Prostate gland (tissue), 2 donors: ENCODE measurements at regions not wholly inside any gene's neighbourhood (a gene's known extent, or its start where the extent isn't known, plus 50 kb on each side); places are given as distances from the start of the nearest gene placed in this dataset.

Experiments
- DNase-seq: peaks from one replicate; pipeline ENCODE4 v3.0.0-alpha.2; 2019; ENCODE audit warnings: low spot score
- H3K27ac ChIP-seq, 2 donors: fragments of 200-600 bp; sonication (generic); 2 replicates each; pipeline ENCODE4 v1.5.1; 2017 to 2019
- H3K27me3 ChIP-seq: fragments of 200-600 bp; sonication (generic); replicated peaks from 2 replicates; pipeline ENCODE4 v1.5.1; 2019; ENCODE audit not compliant: insufficient read depth
- H3K36me3 ChIP-seq, 2 donors: fragments of 200-600 bp; sonication (generic); 1 replicate in 1 of 2; 2 replicates in 1 of 2; pipeline versions ENCODE4 v1.5.1 to v1.8.1; 2017 to 2019
- H3K4me1 ChIP-seq: fragments of 200-600 bp; sonication (generic); replicated peaks from 2 replicates; pipeline ENCODE4 v1.5.1; 2019
- H3K4me3 ChIP-seq, 2 donors: fragments of 200-600 bp; sonication (generic); 2 replicates each; pipeline ENCODE4 v1.5.1; 2017 to 2019
- H3K9me3 ChIP-seq: fragments of 200-600 bp; sonication (generic); 2 replicates; pipeline ENCODE4 v1.5.1; 2017
- CTCF ChIP-seq, 4 experiments: fragments of 200-600 bp in 2 of 4; fragments of 450-650 bp in 2 of 4; sonication (generic) in 2 of 4; IDR thresholded peaks; 1 replicate in 3 of 4; 2 replicates in 1 of 4; pipeline ENCODE4 v1.5.1; 2016 to 2019; ENCODE audit warnings: antibody characterized with exemption in 4 of 4, mild to moderate bottlenecking in 2 of 4, moderate library complexity in 2 of 4
- POLR2A ChIP-seq: fragments of 450-650 bp; IDR thresholded peaks from one replicate; pipeline ENCODE4 v1.6.1; 2016; ENCODE audit warnings: antibody characterized with exemption, mild to moderate bottlenecking
- POLR2AphosphoS5 ChIP-seq: sonication (generic); formaldehyde crosslinking; IDR thresholded peaks from one replicate; pipeline ENCODE4 v1.6.1; 2017; ENCODE audit warnings: antibody characterized with exemption
- WGBS: methylation state at CpG from one replicate; pipeline ENCODE4 v1.1.5; 2018; 5-methylcytosine and 5-hydroxymethylcytosine counted together
- intact Hi-C: fragments of 100-400 bp; cut with DNase I; formaldehyde crosslinking; loops from one replicate; pipeline ENCODE4 v1.14.2; 2022

GRCh38 chr2:147501968-147502367, 342.9 kb upstream of the ACVR2A start:
- no peaks in the 10 kb centered on the region for H3K9me3 ChIP-seq
- H3K27me3 ChIP-seq = no peaks in the 10 kb centered on the region
- 96% methylated on average over 4 of the region's 4 CpGs for WGBS
- TF ChIP-seq CTCF (IDR thresholded peaks at IDR 0.05) (no peak), POLR2A (no peak), POLR2AphosphoS5 (no peak)
- no peak for DNase-seq
- intact Hi-C loops = no loop called here
- no peak overlapping the region for H3K4me3 ChIP-seq
- H3K36me3 ChIP-seq = no peaks in the 10 kb centered on the region
- no peak overlapping the region for H3K27ac ChIP-seq
- H3K4me1 ChIP-seq = no peaks in the 10 kb centered on the region

GRCh38 chr2:147500819-147501395, 343.9 kb upstream of the ACVR2A start:
- peak; percentile 62 for TF ChIP-seq POLR2AphosphoS5
- no peak for TF ChIP-seq CTCF (IDR thresholded peaks at IDR 0.05)
- intact Hi-C loops = no loop called here
- H3K36me3 ChIP-seq = no peaks in the 10 kb centered on the region
- H3K4me3 ChIP-seq = no peak overlapping the region
- H3K4me1 ChIP-seq = no peaks in the 10 kb centered on the region
- 71% methylated on average over 1 of the region's 1 CpG for WGBS
- no peaks in the 10 kb centered on the region for H3K9me3 ChIP-seq
- no peak overlapping the region for H3K27ac ChIP-seq
- DNase-seq = peak; percentile 45
- H3K27me3 ChIP-seq = no peaks in the 10 kb centered on the region

GRCh38 chr2:147500229-147500628, 344.6 kb upstream of the ACVR2A start:
- H3K4me1 ChIP-seq = no peaks in the 10 kb centered on the region
- 84% methylated on average over 3 of the region's 3 CpGs for WGBS

GRCh38 chr2:147499785-147500184, 345.0 kb upstream of the ACVR2A start:
- TF ChIP-seq POLR2AphosphoS5 (no peak), CTCF (IDR thresholded peaks at IDR 0.05) (no peak), POLR2A (no peak)
- Histone ChIP-seq H3K27ac (no peak overlapping the region), H3K36me3 (no peaks in the 10 kb centered on the region), H3K9me3 (no peaks in the 10 kb centered on the region), H3K4me1 (no peaks in the 10 kb centered on the region), H3K27me3 (no peaks in the 10 kb centered on the region), H3K4me3 (no peak overlapping the region)
- intact Hi-C loops = no loop called here
- WGBS = 87% methylated on average over 2 of the region's 2 CpGs
- DNase-seq = no peak

More at GRCh38 chr2:147500229-147500628, 344.6 kb upstream of the ACVR2A start:
- Histone ChIP-seq H3K27me3 (no peaks in the 10 kb centered on the region), H3K9me3 (no peaks in the 10 kb centered on the region), H3K4me3 (no peak overlapping the region), H3K36me3 (no peaks in the 10 kb centered on the region), H3K27ac (no peak overlapping the region)
- TF ChIP-seq POLR2AphosphoS5 = no peak
- no peak for TF ChIP-seq POLR2A
- TF ChIP-seq CTCF (IDR thresholded peaks at IDR 0.05) = no peak
- intact Hi-C loops = no loop called here
- no peak for DNase-seq

GRCh38 chr2:147495734-147496133, 349.1 kb upstream of the ACVR2A start:
- Histone ChIP-seq H3K4me1 (no peaks in the 10 kb centered on the region), H3K4me3 (no peak overlapping the region), H3K36me3 (no peaks in the 10 kb centered on the region), H3K27ac (no peak overlapping the region), H3K27me3 (no peaks in the 10 kb centered on the region), H3K9me3 (no peaks in the 10 kb centered on the region)
- no peak for TF ChIP-seq CTCF (IDR thresholded peaks at IDR 0.05)
- TF ChIP-seq POLR2AphosphoS5 = no peak
- TF ChIP-seq POLR2A = no peak
- intact Hi-C loops = no loop called here
- DNase-seq = no peak
- 90% methylated on average over 5 of the region's 5 CpGs for WGBS
